Right lobe of liver (tissue), 6 donors: ENCODE measurements at regions not wholly inside any gene's neighbourhood (a gene's known extent, or its start where the extent isn't known, plus 50 kb on each side); places are given as distances from the start of the nearest gene placed in this dataset.

Experiments used
- ATAC-seq, 4 donors: fragments of 200-7000 bp; cut with Tn5 transposase; one replicate each; pipeline ENCODE4 v1.9.1; 2020; ENCODE audit warnings: mild to moderate bottlenecking in 4 of 4, moderate library complexity in 4 of 4
- DNase-seq, 3 donors: peaks; one replicate each; pipeline ENCODE4 v3.0.0-alpha.2; 2020
- H3K27ac ChIP-seq, 3 donors: fragments of 200-600 bp; one replicate each; pipeline ENCODE4 v1.8.0; 2022
- H3K27me3 ChIP-seq, 2 donors: fragments of 200-600 bp; one replicate each; pipeline ENCODE4 v1.8.0; 2022
- H3K36me3 ChIP-seq, 4 donors: fragments of 200-600 bp; sonication (generic) in 1 of 4; one replicate each; pipeline versions ENCODE4 v1.5.1 to v1.8.0; 2017 to 2022; ENCODE audit warnings: control low read depth in 1 of 4
- H3K4me1 ChIP-seq, 4 donors: fragments of 200-600 bp; sonication (generic) in 1 of 4; one replicate each; pipeline versions ENCODE4 v1.5.1 to v1.8.0; 2017 to 2022; ENCODE audit warnings: control low read depth in 1 of 4
- H3K4me3 ChIP-seq, 3 donors: fragments of 200-600 bp; one replicate each; pipeline ENCODE4 v1.8.0; 2022
- H3K9me3 ChIP-seq, 4 donors: fragments of 200-600 bp; sonication (generic) in 1 of 4; one replicate each; pipeline versions ENCODE4 v1.5.1 to v1.8.0; 2017 to 2022; ENCODE audit warnings: control low read depth in 1 of 4
- POLR2A ChIP-seq: fragments of 450-650 bp; IDR thresholded peaks from one replicate; pipeline ENCODE4 v1.6.1; 2017; ENCODE audit warnings: antibody characterized with exemption, mild to moderate bottlenecking
- WGBS: methylation state at CpG from one replicate; pipeline ENCODE4 v1.1.6; 2018; ENCODE audit warnings: low coverage, low lambda C conversion rate; ENCODE audit not compliant: insufficient coverage; ENCODE audit errors: missing lambda C conversion rate; 5-methylcytosine and 5-hydroxymethylcytosine counted together
- intact Hi-C, 2 donors: fragments of 100-400 bp; cut with DNase I; formaldehyde crosslinking; loops; one replicate each; pipeline versions ENCODE4 v1.11.2 to v1.14.1; 2022
- TF ChIP-seq, protein P1 (sequence below), 4 donors: fragments of 200-600 bp in 3 of 4; fragments of 450-650 bp in 1 of 4; IDR thresholded peaks; one replicate each; pipeline versions ENCODE4 v1.5.1 to v1.8.0; 2016 to 2022; ENCODE audit warnings: antibody characterized with exemption in 4 of 4, mild to moderate bottlenecking in 2 of 4
- donor health status: DM: no; HTN: yes; CAD: no.
- donor health status: DM: no; HTN: no; CAD: no.
- donor health status: DM: no; HTN: no; CAD: no.
- donor health status: DM: no; HTN: yes; CAD: no.
- donor health status: DM: no; HTN: yes; CAD: no.

GRCh38 chr4:41487868-41488440, 50.0 kb upstream of the LIMCH1 start:
- no peaks in the 10 kb centered on the region for H3K9me3 ChIP-seq
- peak; percentile 93 to 98 (median 96) for ATAC-seq
- no peaks in the 10 kb centered on the region for H3K27me3 ChIP-seq
- 34% methylated on average over 4 of the region's 4 CpGs for WGBS
- DNase-seq = no peak
- no peak for TF ChIP-seq POLR2A
- TF ChIP-seq, protein P1, sequence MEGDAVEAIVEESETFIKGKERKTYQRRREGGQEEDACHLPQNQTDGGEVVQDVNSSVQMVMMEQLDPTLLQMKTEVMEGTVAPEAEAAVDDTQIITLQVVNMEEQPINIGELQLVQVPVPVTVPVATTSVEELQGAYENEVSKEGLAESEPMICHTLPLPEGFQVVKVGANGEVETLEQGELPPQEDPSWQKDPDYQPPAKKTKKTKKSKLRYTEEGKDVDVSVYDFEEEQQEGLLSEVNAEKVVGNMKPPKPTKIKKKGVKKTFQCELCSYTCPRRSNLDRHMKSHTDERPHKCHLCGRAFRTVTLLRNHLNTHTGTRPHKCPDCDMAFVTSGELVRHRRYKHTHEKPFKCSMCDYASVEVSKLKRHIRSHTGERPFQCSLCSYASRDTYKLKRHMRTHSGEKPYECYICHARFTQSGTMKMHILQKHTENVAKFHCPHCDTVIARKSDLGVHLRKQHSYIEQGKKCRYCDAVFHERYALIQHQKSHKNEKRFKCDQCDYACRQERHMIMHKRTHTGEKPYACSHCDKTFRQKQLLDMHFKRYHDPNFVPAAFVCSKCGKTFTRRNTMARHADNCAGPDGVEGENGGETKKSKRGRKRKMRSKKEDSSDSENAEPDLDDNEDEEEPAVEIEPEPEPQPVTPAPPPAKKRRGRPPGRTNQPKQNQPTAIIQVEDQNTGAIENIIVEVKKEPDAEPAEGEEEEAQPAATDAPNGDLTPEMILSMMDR (IDR thresholded peaks at IDR 0.05) = no peak
- H3K36me3 ChIP-seq = no peaks in the 10 kb centered on the region
- H3K4me3 ChIP-seq = no peak overlapping the region
- peak overlapping the region in 1 of 3 donors; percentile 35 for H3K27ac ChIP-seq
- intact Hi-C loops = no loop called here
- H3K4me1 ChIP-seq = peaks cover 0 to 16% (median 0%) of the 10 kb centered on the region in 4 donors
